SK-N-SH treated with all-trans-retinoic acid at 6 μM for 48 hours (cell line): ENCODE measurements at regions not wholly inside any gene's neighbourhood (a gene's known extent, or its start where the extent isn't known, plus 50 kb on each side); places are given as distances from the start of the nearest gene placed in this dataset.

Experiments
- ESRRG ChIP-seq: fragments of 250-450 bp; sonication (Bioruptor Pico); IDR thresholded peaks from 2 replicates; pipeline ENCODE4 v1.6.1; 2021; ENCODE audit warnings: mild to moderate bottlenecking
- PATZ1 ChIP-seq: fragments of 250-450 bp; sonication (Bioruptor Pico); IDR thresholded peaks from 2 replicates; pipeline ENCODE4 v1.8.0; 2020; ENCODE audit warnings: mild to moderate bottlenecking, moderate library complexity, borderline replicate concordance
- POU6F1 ChIP-seq: fragments of 250-450 bp; sonication (Bioruptor Pico); IDR thresholded peaks from 2 replicates; pipeline ENCODE4 v1.8.0; 2021; ENCODE audit warnings: low read depth, mild to moderate bottlenecking, moderate library complexity, borderline replicate concordance
- PPARA ChIP-seq: fragments of 250-450 bp; sonication (Bioruptor Pico); IDR thresholded peaks from 2 replicates; pipeline ENCODE4 v1.5.0; 2020; ENCODE audit warnings: mild to moderate bottlenecking, borderline replicate concordance
- SNAI2 ChIP-seq: fragments of 250-450 bp; sonication (Bioruptor Pico); IDR thresholded peaks from 2 replicates; pipeline ENCODE4 v1.5.0; 2020; ENCODE audit warnings: mild to moderate bottlenecking, moderate library complexity
- TCF4 ChIP-seq: fragments of 250-450 bp; sonication (Bioruptor Pico); IDR thresholded peaks from 2 replicates; pipeline ENCODE4 v1.8.0; 2021; ENCODE audit warnings: mild to moderate bottlenecking, moderate library complexity, borderline replicate concordance
- ZFP3 ChIP-seq: fragments of 250-450 bp; sonication (Bioruptor Pico); IDR thresholded peaks from 2 replicates; pipeline ENCODE4 v1.5.0; 2020; ENCODE audit warnings: mild to moderate bottlenecking, moderate library complexity
- ZFP30 ChIP-seq: fragments of 450-650 bp; formaldehyde crosslinking; IDR thresholded peaks from 2 replicates; pipeline ENCODE4 v1.5.0; 2022; ENCODE audit warnings: mild to moderate bottlenecking, moderate library complexity
- ZNF565 ChIP-seq: fragments of 450-650 bp; formaldehyde crosslinking; conservative IDR thresholded peaks from 2 replicates; pipeline ENCODE4 v1.5.0; 2020; ENCODE audit warnings: low read depth, mild to moderate bottlenecking, moderate library complexity
- TF ChIP-seq, protein P1 (sequence below): fragments of 250-450 bp; sonication (Bioruptor Pico); IDR thresholded peaks from 2 replicates; pipeline ENCODE4 v1.5.1; 2020; ENCODE audit warnings: low read depth, mild to moderate bottlenecking, moderate library complexity

DNA sequence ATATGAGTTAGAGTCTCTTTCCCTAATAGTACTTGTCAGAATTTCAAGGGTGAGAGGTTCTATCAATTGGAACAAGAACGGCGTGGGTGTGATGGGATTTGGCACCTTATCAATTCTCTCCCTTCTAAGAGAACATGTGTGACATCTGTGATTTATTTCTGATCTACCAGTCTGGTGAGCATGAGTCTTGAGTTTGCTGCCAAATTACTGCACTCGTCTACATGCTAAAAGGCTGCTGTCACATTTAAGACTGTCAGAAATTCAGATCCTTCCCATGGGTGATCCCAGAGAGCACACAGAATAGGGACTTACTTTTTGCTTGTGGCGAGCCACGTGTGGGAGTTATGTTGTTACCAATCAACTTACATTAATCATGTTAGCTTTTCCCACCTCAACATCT lies 370.2 kb upstream of the SASH1 start:
- no peak for TF ChIP-seq ESRRG
- TF ChIP-seq PATZ1 (CRISPR knock-in tag), result no peak
- TF ChIP-seq TCF4 (CRISPR knock-in tag), result no peak
- no peak for TF ChIP-seq ZNF565 (CRISPR knock-in tag)
- TF ChIP-seq ZFP3, result no peak
- TF ChIP-seq PPARA, result no peak
- TF ChIP-seq ZFP30 (CRISPR knock-in tag), result no peak
- TF ChIP-seq SNAI2 (CRISPR knock-in tag), result no peak
- TF ChIP-seq, protein P1, sequence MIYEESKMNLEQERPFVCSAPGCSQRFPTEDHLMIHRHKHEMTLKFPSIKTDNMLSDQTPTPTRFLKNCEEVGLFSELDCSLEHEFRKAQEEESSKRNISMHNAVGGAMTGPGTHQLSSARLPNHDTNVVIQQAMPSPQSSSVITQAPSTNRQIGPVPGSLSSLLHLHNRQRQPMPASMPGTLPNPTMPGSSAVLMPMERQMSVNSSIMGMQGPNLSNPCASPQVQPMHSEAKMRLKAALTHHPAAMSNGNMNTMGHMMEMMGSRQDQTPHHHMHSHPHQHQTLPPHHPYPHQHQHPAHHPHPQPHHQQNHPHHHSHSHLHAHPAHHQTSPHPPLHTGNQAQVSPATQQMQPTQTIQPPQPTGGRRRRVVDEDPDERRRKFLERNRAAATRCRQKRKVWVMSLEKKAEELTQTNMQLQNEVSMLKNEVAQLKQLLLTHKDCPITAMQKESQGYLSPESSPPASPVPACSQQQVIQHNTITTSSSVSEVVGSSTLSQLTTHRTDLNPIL, result no peak
- TF ChIP-seq POU6F1, result no peak
